ENCODE measurements at regions not wholly inside any gene's neighbourhood (a gene's known extent, or its start where the extent isn't known, plus 50 kb on each side); places are given as distances from the start of the nearest gene placed in this dataset.

DNA sequence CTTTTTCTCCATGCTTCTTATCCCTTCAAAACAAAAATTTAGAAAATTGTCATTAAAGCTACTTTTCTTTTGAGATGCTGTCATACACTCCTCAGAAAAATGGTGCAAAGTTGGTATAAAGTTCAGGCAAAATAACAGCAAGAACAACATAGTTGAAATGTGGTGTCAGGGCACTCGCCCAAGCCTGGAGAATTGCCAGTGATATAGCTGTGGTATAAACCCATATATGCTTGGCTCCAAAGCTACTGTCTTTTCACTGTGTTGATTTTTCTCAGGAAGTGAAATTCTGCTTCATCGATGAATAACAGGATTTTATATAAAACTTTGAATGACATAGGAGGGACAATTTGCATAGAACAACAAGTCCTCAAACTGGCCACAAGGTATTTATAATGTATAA lies 2532.9 kb downstream of the PCDH9 start:
- TF ChIP-seq, protein P1, sequence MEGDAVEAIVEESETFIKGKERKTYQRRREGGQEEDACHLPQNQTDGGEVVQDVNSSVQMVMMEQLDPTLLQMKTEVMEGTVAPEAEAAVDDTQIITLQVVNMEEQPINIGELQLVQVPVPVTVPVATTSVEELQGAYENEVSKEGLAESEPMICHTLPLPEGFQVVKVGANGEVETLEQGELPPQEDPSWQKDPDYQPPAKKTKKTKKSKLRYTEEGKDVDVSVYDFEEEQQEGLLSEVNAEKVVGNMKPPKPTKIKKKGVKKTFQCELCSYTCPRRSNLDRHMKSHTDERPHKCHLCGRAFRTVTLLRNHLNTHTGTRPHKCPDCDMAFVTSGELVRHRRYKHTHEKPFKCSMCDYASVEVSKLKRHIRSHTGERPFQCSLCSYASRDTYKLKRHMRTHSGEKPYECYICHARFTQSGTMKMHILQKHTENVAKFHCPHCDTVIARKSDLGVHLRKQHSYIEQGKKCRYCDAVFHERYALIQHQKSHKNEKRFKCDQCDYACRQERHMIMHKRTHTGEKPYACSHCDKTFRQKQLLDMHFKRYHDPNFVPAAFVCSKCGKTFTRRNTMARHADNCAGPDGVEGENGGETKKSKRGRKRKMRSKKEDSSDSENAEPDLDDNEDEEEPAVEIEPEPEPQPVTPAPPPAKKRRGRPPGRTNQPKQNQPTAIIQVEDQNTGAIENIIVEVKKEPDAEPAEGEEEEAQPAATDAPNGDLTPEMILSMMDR (IDR thresholded peaks at IDR 0.05) = no peak
- TF ChIP-seq POLR2A (IDR thresholded peaks at IDR 0.05) = no peak
- no peak for TF ChIP-seq POLR2AphosphoS5 (IDR thresholded peaks at IDR 0.05)

Measured in prostate gland (tissue), 2 donors.